Epithelial cell of proximal tubule (primary cell): ENCODE measurements at regions not wholly inside any gene's neighbourhood (a gene's known extent, or its start where the extent isn't known, plus 50 kb on each side); places are given as distances from the start of the nearest gene placed in this dataset.
"Not testable (repeated sequence)": the region's sequence is repeated elsewhere in the genome, so short reads cannot be mapped to it uniquely, and the experiment has no call there.

Experiments
- DNase-seq: peaks from one replicate; pipeline ENCODE4 v3.0.0-alpha.2; 2011; ENCODE audit warnings: low read depth
- H3K4me3 ChIP-seq: 2 replicates; pipeline ENCODE4 v1.5.1; 2011; ENCODE audit warnings: low read depth, mild to moderate bottlenecking, low read length
- TF ChIP-seq, protein P1 (sequence below): conservative IDR thresholded peaks from 2 replicates; pipeline ENCODE4 v1.5.1; 2012; ENCODE audit warnings: low read depth, mild to moderate bottlenecking, low read length

DNA sequence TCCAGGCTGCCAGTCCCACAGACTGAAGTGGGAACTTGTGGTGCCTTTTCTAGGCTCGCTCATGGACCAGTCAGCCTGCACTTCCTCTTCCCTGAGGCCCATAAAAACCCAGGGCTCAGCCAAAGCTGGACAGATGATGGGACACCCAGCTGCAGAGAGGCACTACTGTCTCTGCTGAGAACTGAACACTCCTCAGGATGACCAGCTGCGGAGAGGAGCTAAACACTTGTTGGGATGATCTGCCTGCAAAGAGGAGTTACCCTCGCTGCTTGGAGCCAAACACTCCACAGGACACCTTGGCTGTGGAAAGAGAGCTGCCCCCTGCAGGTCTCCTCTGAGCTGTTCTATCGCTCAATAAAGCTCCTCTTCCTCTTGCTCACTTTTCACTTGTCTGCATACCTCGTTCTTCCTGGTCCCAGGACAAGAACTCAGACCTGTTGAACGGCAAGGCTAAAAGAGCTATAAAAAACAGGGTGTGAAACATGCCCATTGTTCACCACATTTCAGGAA is 465.5 kb downstream of the GUCY1A2 start:
- no peak overlapping the region for H3K4me3 ChIP-seq
- TF ChIP-seq, protein P1, sequence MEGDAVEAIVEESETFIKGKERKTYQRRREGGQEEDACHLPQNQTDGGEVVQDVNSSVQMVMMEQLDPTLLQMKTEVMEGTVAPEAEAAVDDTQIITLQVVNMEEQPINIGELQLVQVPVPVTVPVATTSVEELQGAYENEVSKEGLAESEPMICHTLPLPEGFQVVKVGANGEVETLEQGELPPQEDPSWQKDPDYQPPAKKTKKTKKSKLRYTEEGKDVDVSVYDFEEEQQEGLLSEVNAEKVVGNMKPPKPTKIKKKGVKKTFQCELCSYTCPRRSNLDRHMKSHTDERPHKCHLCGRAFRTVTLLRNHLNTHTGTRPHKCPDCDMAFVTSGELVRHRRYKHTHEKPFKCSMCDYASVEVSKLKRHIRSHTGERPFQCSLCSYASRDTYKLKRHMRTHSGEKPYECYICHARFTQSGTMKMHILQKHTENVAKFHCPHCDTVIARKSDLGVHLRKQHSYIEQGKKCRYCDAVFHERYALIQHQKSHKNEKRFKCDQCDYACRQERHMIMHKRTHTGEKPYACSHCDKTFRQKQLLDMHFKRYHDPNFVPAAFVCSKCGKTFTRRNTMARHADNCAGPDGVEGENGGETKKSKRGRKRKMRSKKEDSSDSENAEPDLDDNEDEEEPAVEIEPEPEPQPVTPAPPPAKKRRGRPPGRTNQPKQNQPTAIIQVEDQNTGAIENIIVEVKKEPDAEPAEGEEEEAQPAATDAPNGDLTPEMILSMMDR = no peak
- no peak for DNase-seq

DNA sequence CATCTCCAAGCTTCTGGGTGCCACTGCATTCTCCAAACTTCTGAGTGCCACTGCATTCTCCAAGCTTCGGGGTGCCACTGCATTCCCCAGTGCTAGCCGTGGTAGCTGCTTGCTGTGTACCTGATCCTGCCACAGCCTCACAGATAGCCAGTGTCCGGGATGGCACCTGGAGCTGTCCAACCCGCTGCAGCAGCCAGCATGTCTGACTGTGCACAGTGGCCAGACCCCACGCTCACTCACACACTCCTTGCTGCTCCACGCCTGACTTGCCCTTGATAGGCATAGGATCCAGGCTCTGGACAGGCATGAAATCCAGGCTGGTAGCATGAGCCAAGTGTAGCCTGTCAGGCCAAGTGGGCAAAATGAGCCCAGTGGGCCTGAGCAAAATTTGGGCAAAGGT is 465.0 kb downstream of the GUCY1A2 start:
- no peak overlapping the region for H3K4me3 ChIP-seq
- TF ChIP-seq, protein P1 = no peak
- no peak for DNase-seq

DNA sequence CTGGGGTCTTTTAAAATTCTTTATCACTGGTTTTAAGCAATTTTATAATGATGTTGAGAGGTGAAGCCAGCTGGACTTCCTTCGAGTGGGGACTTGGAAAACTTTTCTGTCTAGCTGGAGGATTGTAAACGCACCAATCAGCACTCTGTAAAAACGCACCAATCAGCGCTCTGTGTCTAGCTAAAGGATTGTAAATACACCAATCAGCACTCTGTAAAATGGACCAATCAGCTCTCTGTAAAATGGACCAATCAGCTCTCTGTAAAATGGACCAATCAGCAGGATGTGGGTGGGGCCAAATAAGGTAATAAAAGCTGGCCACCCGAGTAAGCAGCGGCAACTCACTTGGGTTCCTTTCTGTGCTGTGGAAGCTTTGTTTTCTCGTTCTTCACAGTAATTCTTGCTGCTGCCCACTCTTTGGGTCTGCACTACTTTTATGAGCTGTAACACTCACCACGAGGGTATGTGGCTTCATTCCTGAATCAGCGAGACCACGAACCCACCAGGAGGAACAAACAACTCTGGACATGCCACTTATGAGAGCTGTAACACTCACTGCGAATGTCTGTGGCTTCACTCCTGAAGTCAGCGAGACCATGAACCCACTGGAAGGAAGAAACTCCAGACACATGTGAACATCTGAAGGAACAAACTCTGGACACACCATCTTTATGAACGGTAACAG is 462.6 kb downstream of the GUCY1A2 start:
- H3K4me3 ChIP-seq, DNase-seq: not testable (repeated sequence)

DNA sequence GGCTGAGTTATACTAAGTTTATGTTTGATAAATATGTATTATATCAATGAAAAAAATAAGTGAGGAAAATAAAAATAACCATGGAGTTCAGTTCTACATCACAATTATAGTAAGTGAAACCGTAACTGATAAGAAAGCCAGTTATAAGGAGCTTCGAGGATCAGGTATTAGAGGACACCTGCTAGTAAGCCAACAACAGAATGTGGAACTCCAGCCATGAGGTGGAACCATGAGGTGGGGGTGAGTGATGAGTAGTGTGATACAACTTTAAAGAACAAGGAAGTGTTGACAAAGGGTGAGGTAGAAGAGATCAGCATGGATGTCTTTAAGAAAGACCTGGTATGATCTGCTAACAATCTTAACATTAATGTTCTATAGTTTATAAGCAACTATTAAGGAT is 452.9 kb downstream of the GUCY1A2 start:
- TF ChIP-seq, protein P1 = no peak
- DNase-seq = no peak
- no peak overlapping the region for H3K4me3 ChIP-seq

DNA sequence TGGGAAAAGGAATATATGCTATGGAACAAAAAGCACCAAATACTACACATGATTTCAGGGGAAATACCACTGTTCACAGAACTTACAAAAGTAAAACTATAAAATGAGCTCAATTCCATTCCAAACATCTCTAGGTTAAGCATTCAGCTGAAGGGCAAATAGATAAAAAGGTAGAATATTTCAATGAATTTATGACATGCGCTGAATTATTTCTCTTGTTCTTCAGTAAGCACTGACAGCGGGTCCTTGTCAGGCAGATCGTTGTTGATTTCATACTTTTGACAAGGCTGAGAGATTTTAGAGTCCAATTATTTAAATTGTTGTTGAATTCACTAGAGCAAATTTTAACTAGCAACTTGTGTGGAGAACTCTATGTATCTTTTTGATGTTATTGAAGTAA is 449.6 kb downstream of the GUCY1A2 start:
- no peak overlapping the region for H3K4me3 ChIP-seq
- TF ChIP-seq, protein P1 = no peak
- no peak for DNase-seq

DNA sequence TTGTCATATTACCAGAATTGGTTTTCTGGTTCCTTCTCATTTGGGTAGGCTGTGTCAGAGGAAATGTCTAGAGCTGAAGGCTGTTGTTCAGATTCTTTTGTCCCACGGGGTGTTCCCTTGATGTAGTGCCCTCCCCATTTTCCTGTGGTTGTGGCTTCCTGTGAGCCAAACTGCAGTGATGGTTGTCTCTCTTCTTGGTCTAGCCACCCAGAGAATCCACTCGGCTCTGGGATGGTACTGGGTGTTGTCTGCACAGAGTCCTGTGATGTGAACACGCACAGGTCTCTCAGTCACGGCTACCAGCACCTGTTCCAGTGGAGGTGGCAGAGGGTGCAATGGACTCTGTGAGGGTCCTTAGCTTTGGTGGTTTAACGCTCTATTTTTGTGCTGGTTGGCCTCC is 440.9 kb downstream of the GUCY1A2 start:
- not testable (repeated sequence) for DNase-seq, H3K4me3 ChIP-seq

DNA sequence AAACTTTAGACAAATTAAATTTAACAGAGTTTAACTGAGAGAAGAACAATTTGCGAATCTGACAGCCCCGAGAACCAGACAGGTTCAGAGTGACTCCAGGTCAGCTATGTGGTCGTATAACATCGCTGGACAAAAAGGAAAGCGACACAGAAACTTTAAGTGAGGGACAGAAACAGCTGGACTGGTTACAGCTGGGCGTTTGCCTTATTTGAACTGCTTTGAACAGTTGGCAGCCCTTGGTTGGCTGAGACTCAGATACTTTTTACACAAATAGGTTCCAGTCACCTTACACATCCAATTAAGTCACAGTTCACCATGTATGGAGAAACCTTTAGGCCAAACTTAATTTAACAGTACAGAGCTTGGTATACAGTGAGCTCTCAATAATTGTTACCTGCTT is 436.9 kb downstream of the GUCY1A2 start:
- no peak for DNase-seq
- TF ChIP-seq, protein P1 = no peak
- no peak overlapping the region for H3K4me3 ChIP-seq

DNA sequence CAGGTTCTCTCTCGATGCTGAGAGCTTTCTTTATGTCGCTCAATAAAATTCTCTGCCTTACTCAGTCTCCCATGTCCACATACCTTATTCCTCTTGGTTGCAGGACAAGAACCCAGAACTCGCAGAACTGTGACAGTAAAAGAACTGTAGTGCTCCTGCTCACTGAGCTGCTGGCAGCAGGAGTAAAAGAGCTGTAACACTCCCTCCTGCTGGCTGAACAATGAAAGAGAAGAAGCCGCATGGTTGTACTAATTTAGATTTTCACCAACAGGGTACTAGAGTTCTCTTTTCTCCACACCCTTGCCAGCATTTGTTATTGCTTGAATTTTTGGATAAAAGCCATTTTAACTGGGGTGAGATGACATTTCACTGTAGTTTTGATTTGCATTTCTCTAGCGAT is 433.2 kb downstream of the GUCY1A2 start:
- TF ChIP-seq, protein P1 = peak; percentile 63
- DNase-seq = no peak
- H3K4me3 ChIP-seq = no peak overlapping the region
